Common myeloid progenitor, CD34-positive (primary cell): ENCODE measurements at regions not wholly inside any gene's neighbourhood (a gene's known extent, or its start where the extent isn't known, plus 50 kb on each side); places are given as distances from the start of the nearest gene placed in this dataset.
"Not testable (repeated sequence)": the region's sequence is repeated elsewhere in the genome, so short reads cannot be mapped to it uniquely, and the experiment has no call there.

Source experiments
- CTCF ChIA-PET: fragments of 350-600 bp; sonication (Branson Sonifier 250); formaldehyde crosslinking; loops from one replicate; lab custom pipeline; 2021; ENCODE audit warnings: antibody characterized with exemption; lab: Charles Lee
- POLR2A ChIA-PET: fragments of 350-600 bp; sonication (Branson Sonifier 250); formaldehyde crosslinking; loops from one replicate; lab custom pipeline; 2021; ENCODE audit warnings: antibody characterized with exemption; lab: Charles Lee
- DNase-seq, 3 donors: peaks; one replicate each; pipeline versions ENCODE4 v3.0.0 to v3.0.0-alpha.2; 2013
- H3K27ac ChIP-seq, 2 experiments: 1 replicate in 1 of 2; 2 replicates in 1 of 2; pipeline ENCODE4 v1.7.0; 2013; ENCODE audit warnings: inconsistent platforms in 2 of 2, low read length in 2 of 2, mild to moderate bottlenecking in 2 of 2, low read depth in 1 of 2, moderate library complexity in 1 of 2; ENCODE audit not compliant: severe bottlenecking in 2 of 2, insufficient read depth in 1 of 2, poor library complexity in 1 of 2
- H3K27me3 ChIP-seq, 5 experiments: replicated peaks in 2 of 5; 1 replicate in 3 of 5; 2 replicates in 2 of 5; pipeline versions ENCODE4 v1.6.1 to v1.7.0; 2013; ENCODE audit warnings: low read length in 4 of 5, mild to moderate bottlenecking in 2 of 5, moderate library complexity in 2 of 5, inconsistent platforms in 1 of 5; ENCODE audit not compliant: insufficient read depth in 5 of 5, control insufficient read depth in 4 of 5
- H3K36me3 ChIP-seq, 4 experiments: 1 replicate in 2 of 4; 2 replicates in 2 of 4; pipeline versions ENCODE4 v1.6.1 to v1.7.0; 2013; ENCODE audit warnings: low read length in 3 of 4, control low read depth in 1 of 4, mild to moderate bottlenecking in 1 of 4; ENCODE audit not compliant: control insufficient read depth in 4 of 4, insufficient read depth in 4 of 4
- H3K4me1 ChIP-seq, 4 experiments: 1 replicate in 3 of 4; 2 replicates in 1 of 4; pipeline versions ENCODE4 v1.6.1 to v1.7.1; 2013; ENCODE audit warnings: low read length in 3 of 4, mild to moderate bottlenecking in 3 of 4, control low read depth in 1 of 4, inconsistent platforms in 1 of 4, moderate library complexity in 1 of 4; ENCODE audit not compliant: control insufficient read depth in 4 of 4, insufficient read depth in 4 of 4; ENCODE audit errors: control extremely low read depth in 1 of 4
- H3K4me3 ChIP-seq, 7 experiments: 1 replicate in 4 of 7; 2 replicates in 3 of 7; pipeline versions ENCODE4 v1.5.1 to v1.7.0; 2013; ENCODE audit warnings: mild to moderate bottlenecking in 7 of 7, low read length in 6 of 7, moderate library complexity in 6 of 7, inconsistent platforms in 2 of 7, low read depth in 2 of 7, control low read depth in 1 of 7; ENCODE audit not compliant: insufficient read depth in 4 of 7, control insufficient read depth in 1 of 7; ENCODE audit errors: extremely low read depth in 1 of 7
- H3K9me3 ChIP-seq, 5 experiments: 1 replicate in 4 of 5; 2 replicates in 1 of 5; pipeline versions ENCODE4 v1.6.1 to v1.7.1; 2013; ENCODE audit warnings: low read length in 4 of 5, mild to moderate bottlenecking in 2 of 5, inconsistent platforms in 1 of 5, low read depth in 1 of 5, moderate library complexity in 1 of 5; ENCODE audit not compliant: control insufficient read depth in 4 of 5, insufficient read depth in 2 of 5; ENCODE audit errors: control extremely low read depth in 1 of 5
- WGBS: methylation state at CpG from one replicate; pipeline ENCODE4 v1.1.5; 2013; ENCODE audit not compliant: insufficient coverage; 5-methylcytosine and 5-hydroxymethylcytosine counted together

- H3K9me3 ChIP-seq, H3K4me1 ChIP-seq, H3K36me3 ChIP-seq, H3K27ac ChIP-seq, H3K4me3 ChIP-seq, DNase-seq, POLR2A ChIA-PET, H3K27me3 ChIP-seq: not testable (repeated sequence)
- CTCF ChIA-PET: interaction anchor here (1.4 kb wide), 1 partner anchor 66 kb away, joined by 3 read pairs; no protein-coding TSS in a partner anchor
- WGBS: 96% methylated on average over 6 of the region's 6 CpGs
These were observed 615.1 kb downstream of the CETN3 start for GRCh38 chr5:89794504-89794903.

DNA sequence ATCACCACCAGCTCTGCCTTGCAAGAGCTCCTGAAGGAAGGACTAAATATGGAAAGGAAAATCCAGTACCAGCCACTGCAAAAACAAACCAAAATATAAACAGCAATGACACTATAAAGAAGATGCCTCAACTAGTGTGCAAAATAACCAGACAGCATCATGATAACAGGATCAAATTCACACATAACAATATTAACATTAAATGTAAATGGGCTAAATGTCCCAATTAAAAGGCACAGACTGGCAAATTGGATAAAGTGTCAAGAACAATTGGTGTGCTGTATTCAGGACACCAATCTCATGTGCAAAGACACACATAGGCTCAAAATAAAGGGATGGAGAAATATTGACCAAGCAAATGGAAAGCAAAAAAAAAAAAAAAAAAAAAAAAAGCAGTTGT, 629.8 kb downstream of the CETN3 start:
- H3K36me3 ChIP-seq, CTCF ChIA-PET, H3K27ac ChIP-seq, H3K27me3 ChIP-seq, H3K4me3 ChIP-seq, H3K4me1 ChIP-seq, DNase-seq, POLR2A ChIA-PET: not testable (repeated sequence)
- H3K9me3 ChIP-seq: peaks cover 0 to 16% (median 2%) of the 10 kb centered on the region in 5 experiments

GRCh38 chr5:89777758-89778157, 631.8 kb downstream of the CETN3 start:
- Histone ChIP-seq H3K4me3 (no peak overlapping the region), H3K4me1 (no peaks in the 10 kb centered on the region), H3K27ac (no peak overlapping the region), H3K9me3 (peaks cover 0 to 16% (median 2%) of the 10 kb centered on the region in 5 experiments), H3K36me3 (no peaks in the 10 kb centered on the region), H3K27me3 (no peaks in the 10 kb centered on the region)
- ChIA-PET CTCF (interaction anchor here (0.5 to 1.0 kb wide), 2 partner anchors 15 to 535 kb away, joined by 3 read pairs; no protein-coding TSS in a partner anchor), POLR2A (no interaction called here)
- no peak for DNase-seq
- 95% methylated on average over 13 of the region's 13 CpGs for WGBS

DNA sequence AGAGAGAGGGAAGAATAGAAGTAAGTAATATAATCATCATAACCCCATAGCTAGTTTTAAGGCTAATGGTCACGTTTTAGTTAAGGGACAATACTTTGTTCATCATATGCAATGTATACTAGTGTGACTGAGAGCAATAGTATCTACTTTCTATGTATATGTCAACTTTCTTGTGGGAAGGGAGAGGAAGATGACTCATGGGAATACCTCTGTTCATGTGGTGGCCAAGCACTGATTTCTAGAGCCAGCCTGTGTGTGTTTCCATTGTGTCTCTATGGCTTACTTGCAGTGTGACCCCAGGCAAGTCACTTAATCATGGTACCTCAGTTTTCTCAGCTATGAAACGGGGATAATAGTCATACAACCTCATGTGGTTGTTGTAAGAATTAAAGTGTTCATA, 639.6 kb downstream of the CETN3 start:
- WGBS: no CpG with 5 or more reads among the region's 2 CpGs

GRCh38 chr5:89759802-89760201, 649.8 kb downstream of the CETN3 start:
- Histone ChIP-seq H3K27ac (no peak overlapping the region), H3K4me3 (no peak overlapping the region), H3K27me3 (no peaks in the 10 kb centered on the region), H3K36me3 (no peaks in the 10 kb centered on the region), H3K9me3 (no peaks in the 10 kb centered on the region), H3K4me1 (no peaks in the 10 kb centered on the region)
- DNase-seq: no peak
- WGBS: no CpG with 5 or more reads among the region's 1 CpG
- ChIA-PET POLR2A (no interaction called here), CTCF (no interaction called here)

More for the DNA sequence above, 639.6 kb downstream of the CETN3 start:
- Histone ChIP-seq H3K27ac (no peak overlapping the region), H3K9me3 (peaks cover 0 to 2% (median 0%) of the 10 kb centered on the region in 5 experiments), H3K4me3 (no peak overlapping the region), H3K4me1 (no peaks in the 10 kb centered on the region), H3K27me3 (no peaks in the 10 kb centered on the region), H3K36me3 (no peaks in the 10 kb centered on the region)
- POLR2A ChIA-PET: no interaction called here
- DNase-seq: no peak
- CTCF ChIA-PET: no interaction called here

- no peak overlapping the region for H3K4me3 ChIP-seq
- ChIA-PET POLR2A (no interaction called here), CTCF (no interaction called here)
- no peaks in the 10 kb centered on the region for H3K27me3 ChIP-seq
- no peaks in the 10 kb centered on the region for H3K9me3 ChIP-seq
- no peaks in the 10 kb centered on the region for H3K4me1 ChIP-seq
- no peak overlapping the region for H3K27ac ChIP-seq
- no peak for DNase-seq
- H3K36me3 ChIP-seq: no peaks in the 10 kb centered on the region
These were observed 651.4 kb downstream of the CETN3 start for GRCh38 chr5:89758146-89758545.

- POLR2A ChIA-PET: no interaction called here
- 98% methylated on average over 5 of the region's 5 CpGs for WGBS
These were observed 652.6 kb downstream of the CETN3 start for GRCh38 chr5:89756955-89757354.

More at GRCh38 chr5:89756955-89757354, 652.6 kb downstream of the CETN3 start:
- no peaks in the 10 kb centered on the region for H3K9me3 ChIP-seq
- H3K27me3 ChIP-seq: no peaks in the 10 kb centered on the region
- H3K4me1 ChIP-seq: no peaks in the 10 kb centered on the region
- H3K36me3 ChIP-seq: no peaks in the 10 kb centered on the region
- no peak overlapping the region for H3K4me3 ChIP-seq
- CTCF ChIA-PET: interaction anchor here (0.5 to 1.3 kb wide), 2 partner anchors 19 to 25 kb away, joined by 3 to 4 read pairs; no protein-coding TSS in a partner anchor
- H3K27ac ChIP-seq: no peak overlapping the region
- DNase-seq: no peak
